Muscle layer of duodenum (tissue), 2 donors: ENCODE measurements at regions not wholly inside any gene's neighbourhood (a gene's known extent, or its start where the extent isn't known, plus 50 kb on each side); places are given as distances from the start of the nearest gene placed in this dataset.

Experiments
- H3K27ac ChIP-seq: one replicate; pipeline ENCODE4 v1.7.0; 2013; ENCODE audit warnings: mild to moderate bottlenecking, low read length
- H3K27me3 ChIP-seq: one replicate; pipeline ENCODE4 v1.7.0; 2013; ENCODE audit warnings: low read depth, mild to moderate bottlenecking, control low read depth, low read length
- H3K36me3 ChIP-seq, 2 donors: one replicate each; pipeline ENCODE4 v1.7.0; 2013; ENCODE audit warnings: low read length in 2 of 2, control low read depth in 1 of 2, mild to moderate bottlenecking in 1 of 2; ENCODE audit not compliant: insufficient read depth in 2 of 2, control insufficient read depth in 1 of 2
- H3K4me1 ChIP-seq, 2 donors: one replicate each; pipeline ENCODE4 v1.7.0; 2013; ENCODE audit warnings: low read length in 2 of 2, mild to moderate bottlenecking in 2 of 2, control low read depth in 1 of 2, moderate library complexity in 1 of 2; ENCODE audit not compliant: insufficient read depth in 2 of 2, control insufficient read depth in 1 of 2
- H3K4me3 ChIP-seq, 2 donors: one replicate each; pipeline ENCODE4 v1.7.0; 2013; ENCODE audit warnings: low read length in 2 of 2, low read depth in 1 of 2, mild to moderate bottlenecking in 1 of 2
- H3K9me3 ChIP-seq, 2 donors: one replicate each; pipeline ENCODE4 v1.7.0; 2013; ENCODE audit warnings: low read length in 2 of 2, control low read depth in 1 of 2, mild to moderate bottlenecking in 1 of 2; ENCODE audit not compliant: control insufficient read depth in 1 of 2
- donor health status: healthy.

- no peaks in the 10 kb centered on the region for H3K27me3 ChIP-seq
- H3K9me3 ChIP-seq: peaks cover 0 to 7% of the 10 kb centered on the region in 2 donors
- H3K4me1 ChIP-seq: no peaks in the 10 kb centered on the region
- H3K36me3 ChIP-seq: no peaks in the 10 kb centered on the region
- H3K4me3 ChIP-seq: no peak overlapping the region
- H3K27ac ChIP-seq: no peak overlapping the region
These were observed 382.9 kb upstream of the IL12A start for GRCh38 chr3:159605776-159606175.

GRCh38 chr3:159607856-159608255 is 380.8 kb upstream of the IL12A start:
- Histone ChIP-seq H3K4me1 (no peaks in the 10 kb centered on the region), H3K4me3 (no peak overlapping the region), H3K27ac (no peak overlapping the region), H3K36me3 (no peaks in the 10 kb centered on the region), H3K27me3 (no peaks in the 10 kb centered on the region), H3K9me3 (no peaks in the 10 kb centered on the region)

- Histone ChIP-seq H3K4me1 (no peaks in the 10 kb centered on the region), H3K27me3 (no peaks in the 10 kb centered on the region), H3K4me3 (no peak overlapping the region), H3K27ac (no peak overlapping the region), H3K36me3 (no peaks in the 10 kb centered on the region), H3K9me3 (no peaks in the 10 kb centered on the region)
These were observed 380.3 kb upstream of the IL12A start for GRCh38 chr3:159608311-159608710.

GRCh38 chr3:159609625-159610024 is 379.0 kb upstream of the IL12A start:
- Histone ChIP-seq H3K27me3 (no peaks in the 10 kb centered on the region), H3K36me3 (no peaks in the 10 kb centered on the region), H3K4me3 (no peak overlapping the region), H3K4me1 (no peaks in the 10 kb centered on the region), H3K27ac (no peak overlapping the region), H3K9me3 (no peaks in the 10 kb centered on the region)

GRCh38 chr3:159616234-159616825 is 372.3 kb upstream of the IL12A start:
- no peaks in the 10 kb centered on the region for H3K9me3 ChIP-seq
- H3K27ac ChIP-seq: no peak overlapping the region
- no peaks in the 10 kb centered on the region for H3K36me3 ChIP-seq
- H3K4me3 ChIP-seq: no peak overlapping the region
- no peaks in the 10 kb centered on the region for H3K27me3 ChIP-seq
- H3K4me1 ChIP-seq: peaks cover 0 to 6% of the 10 kb centered on the region in 2 donors

- Histone ChIP-seq H3K27me3 (no peaks in the 10 kb centered on the region), H3K4me1 (peaks cover 0 to 6% of the 10 kb centered on the region in 2 donors), H3K27ac (no peak overlapping the region)
These were observed 369.2 kb upstream of the IL12A start for GRCh38 chr3:159619341-159619885.

GRCh38 chr3:159620281-159620680 is 368.4 kb upstream of the IL12A start:
- peaks cover 0 to 6% of the 10 kb centered on the region in 2 donors for H3K4me1 ChIP-seq
- H3K27me3 ChIP-seq: no peaks in the 10 kb centered on the region
- H3K27ac ChIP-seq: no peak overlapping the region
- no peaks in the 10 kb centered on the region for H3K9me3 ChIP-seq
- H3K4me3 ChIP-seq: no peak overlapping the region
- H3K36me3 ChIP-seq: no peaks in the 10 kb centered on the region

More at GRCh38 chr3:159619341-159619885, 369.2 kb upstream of the IL12A start:
- Histone ChIP-seq H3K36me3 (no peaks in the 10 kb centered on the region), H3K9me3 (no peaks in the 10 kb centered on the region), H3K4me3 (no peak overlapping the region)

- Histone ChIP-seq H3K4me1 (peaks cover 0 to 6% of the 10 kb centered on the region in 2 donors), H3K27ac (no peak overlapping the region)
These were observed 367.8 kb upstream of the IL12A start for GRCh38 chr3:159620873-159621272.

GRCh38 chr3:159624616-159625015 is 364.0 kb upstream of the IL12A start:
- Histone ChIP-seq H3K36me3 (no peaks in the 10 kb centered on the region), H3K27ac (no peak overlapping the region), H3K9me3 (no peaks in the 10 kb centered on the region), H3K4me1 (peaks cover 0 to 2% of the 10 kb centered on the region in 2 donors), H3K4me3 (no peak overlapping the region), H3K27me3 (no peaks in the 10 kb centered on the region)

More at GRCh38 chr3:159620873-159621272, 367.8 kb upstream of the IL12A start:
- H3K4me3 ChIP-seq: no peak overlapping the region
- no peaks in the 10 kb centered on the region for H3K9me3 ChIP-seq
- no peaks in the 10 kb centered on the region for H3K27me3 ChIP-seq
- H3K36me3 ChIP-seq: no peaks in the 10 kb centered on the region

GRCh38 chr3:159625594-159625993 is 363.0 kb upstream of the IL12A start:
- Histone ChIP-seq H3K9me3 (no peaks in the 10 kb centered on the region), H3K36me3 (no peaks in the 10 kb centered on the region), H3K4me3 (no peak overlapping the region), H3K27me3 (no peaks in the 10 kb centered on the region), H3K4me1 (no peaks in the 10 kb centered on the region), H3K27ac (no peak overlapping the region)

- Histone ChIP-seq H3K27ac (no peak overlapping the region), H3K9me3 (no peaks in the 10 kb centered on the region), H3K4me1 (no peaks in the 10 kb centered on the region), H3K36me3 (no peaks in the 10 kb centered on the region), H3K27me3 (no peaks in the 10 kb centered on the region), H3K4me3 (no peak overlapping the region)
These were observed 362.0 kb upstream of the IL12A start for GRCh38 chr3:159626598-159626997.

GRCh38 chr3:159627229-159627628 is 361.4 kb upstream of the IL12A start:
- Histone ChIP-seq H3K9me3 (no peaks in the 10 kb centered on the region), H3K36me3 (no peaks in the 10 kb centered on the region), H3K4me1 (no peaks in the 10 kb centered on the region), H3K27ac (no peak overlapping the region), H3K27me3 (no peaks in the 10 kb centered on the region), H3K4me3 (no peak overlapping the region)
